Natural killer cell treated with Interleukin-12 subunit alpha and Interleukin-12 subunit beta and Interleukin-15 and Interleukin-18, amount 100 ng/mL, for 72 hours (primary cell): ENCODE measurements at regions not wholly inside any gene's neighbourhood (a gene's known extent, or its start where the extent isn't known, plus 50 kb on each side); places are given as distances from the start of the nearest gene placed in this dataset.
"Not testable (repeated sequence)": the region's sequence is repeated elsewhere in the genome, so short reads cannot be mapped to it uniquely, and the experiment has no call there.

Experiments used
- ATAC-seq, 2 donors: fragments of 150-1000 bp; cut with Tn5 transposase in 1 of 2; sonication (Bioruptor Pico), chemical (Tn5 transposase) in 1 of 2; 2 replicates each; pipeline ENCODE4 v1.10.0; 2021
- DNase-seq: peaks from one replicate; pipeline ENCODE4 v3.0.0; 2022; ENCODE audit warnings: low spot score
- H3K27ac Mint-ChIP-seq, 2 donors: 1 replicate in 1 of 2; 2 replicates in 1 of 2; pipeline ENCODE4 v1.8.0; 2022; ENCODE audit warnings: mixed read lengths in 2 of 2, mild to moderate bottlenecking in 1 of 2, moderate library complexity in 1 of 2
- H3K27me3 Mint-ChIP-seq, 2 donors: 1 replicate in 1 of 2; 2 replicates in 1 of 2; pipeline ENCODE4 v1.8.0; 2022; ENCODE audit warnings: mixed read lengths in 2 of 2
- H3K36me3 Mint-ChIP-seq: one replicate; pipeline ENCODE4 v1.8.0; 2022; ENCODE audit warnings: mixed read lengths
- H3K4me1 Mint-ChIP-seq, 2 donors: 1 replicate in 1 of 2; 2 replicates in 1 of 2; pipeline ENCODE4 v1.8.0; 2022; ENCODE audit warnings: low read depth in 2 of 2, mixed read lengths in 2 of 2, mild to moderate bottlenecking in 1 of 2
- H3K4me3 Mint-ChIP-seq: one replicate; pipeline ENCODE4 v1.8.0; 2022; ENCODE audit warnings: mixed read lengths
- H3K9me3 Mint-ChIP-seq: 2 replicates; pipeline ENCODE4 v1.8.0; 2022; ENCODE audit warnings: mixed read lengths

DNA sequence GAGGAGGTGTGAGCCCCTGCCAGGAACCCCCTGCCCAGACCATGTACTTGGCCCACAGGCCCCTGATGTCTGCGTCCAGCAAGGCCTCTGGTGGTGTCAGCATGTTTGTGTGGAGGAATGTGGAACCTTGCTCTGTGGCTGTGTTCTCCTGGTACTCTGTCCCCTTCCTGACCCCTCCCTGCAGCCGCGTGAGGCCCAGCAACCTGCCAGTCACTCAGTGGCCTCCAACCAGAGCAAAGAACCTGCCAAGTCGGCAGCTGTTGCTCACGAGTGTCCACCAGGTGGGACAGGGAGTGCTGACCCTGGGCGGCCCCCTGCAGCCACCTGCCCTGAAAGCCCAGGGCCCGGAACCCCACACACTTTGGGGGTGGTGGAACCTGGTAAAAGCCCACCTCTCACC, 65.6 kb upstream of the COBL start:
- DNase-seq, H3K27me3 Mint-ChIP-seq, H3K9me3 Mint-ChIP-seq, H3K4me3 Mint-ChIP-seq, H3K36me3 Mint-ChIP-seq, ATAC-seq, H3K4me1 Mint-ChIP-seq, H3K27ac Mint-ChIP-seq: not testable (repeated sequence)

DNA sequence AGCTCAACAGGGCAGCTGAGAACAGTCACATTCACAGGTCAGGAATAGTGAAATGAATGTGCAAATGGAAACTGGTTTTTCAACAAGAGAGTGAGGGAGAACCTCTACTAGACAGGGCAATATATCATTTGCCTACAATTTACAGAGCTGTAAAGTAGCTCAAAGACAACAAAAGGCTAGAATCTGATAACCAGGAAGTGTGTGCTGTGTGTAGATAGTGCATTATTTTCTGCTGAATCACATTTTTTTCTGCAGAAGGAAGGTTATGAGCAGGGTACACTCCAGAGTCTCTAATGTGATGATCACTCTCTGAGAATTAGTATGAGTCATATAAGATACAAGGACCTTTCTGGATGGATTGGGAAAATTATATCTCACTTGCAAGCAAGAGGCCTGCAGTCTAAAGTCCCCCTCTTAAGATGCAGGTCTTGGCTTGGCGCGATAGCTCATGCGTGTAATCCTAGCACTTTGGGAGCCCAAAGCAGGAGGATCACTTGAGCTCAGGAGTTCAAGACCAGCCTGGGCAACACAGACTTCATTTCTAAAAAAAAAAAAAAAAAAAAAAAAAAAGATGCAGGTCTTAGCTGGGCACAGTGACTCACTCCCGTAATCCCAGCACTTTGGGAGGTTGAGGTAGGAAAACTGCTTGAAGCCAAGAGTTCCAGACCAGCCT, 59.9 kb upstream of the COBL start:
- Mint-ChIP-seq H3K36me3 (no peaks in the 10 kb centered on the region), H3K27me3 (no peaks in the 10 kb centered on the region), H3K4me3 (no peak overlapping the region), H3K4me1 (no peaks in the 10 kb centered on the region), H3K27ac (no peak overlapping the region), H3K9me3 (no peaks in the 10 kb centered on the region)
- no peak for ATAC-seq
- no peak for DNase-seq

DNA sequence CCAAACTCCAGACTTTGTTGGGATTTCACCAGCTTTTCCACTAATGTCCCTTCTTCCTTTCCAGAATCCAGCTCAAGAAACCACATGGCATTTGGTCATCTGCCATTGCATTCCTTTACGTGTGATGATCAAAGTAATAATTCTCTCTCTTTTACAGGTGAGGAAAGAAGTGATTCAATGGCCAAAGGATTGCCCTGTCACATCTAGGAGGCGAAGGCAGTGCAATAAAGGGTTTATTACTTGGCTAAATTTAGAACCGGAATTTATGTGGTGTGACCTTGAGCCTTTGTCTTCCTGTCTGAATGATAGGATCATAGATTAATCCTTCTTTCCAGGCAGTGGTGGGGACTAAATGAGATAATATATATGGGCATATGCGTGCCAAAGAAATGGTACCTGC, 58.3 kb upstream of the COBL start:
- no peaks in the 10 kb centered on the region for H3K4me1 Mint-ChIP-seq
- H3K27ac Mint-ChIP-seq = no peak overlapping the region
- H3K27me3 Mint-ChIP-seq = no peaks in the 10 kb centered on the region
- H3K36me3 Mint-ChIP-seq = no peaks in the 10 kb centered on the region
- DNase-seq (no peak), ATAC-seq (no peak)
- no peaks in the 10 kb centered on the region for H3K9me3 Mint-ChIP-seq
- no peak overlapping the region for H3K4me3 Mint-ChIP-seq

DNA sequence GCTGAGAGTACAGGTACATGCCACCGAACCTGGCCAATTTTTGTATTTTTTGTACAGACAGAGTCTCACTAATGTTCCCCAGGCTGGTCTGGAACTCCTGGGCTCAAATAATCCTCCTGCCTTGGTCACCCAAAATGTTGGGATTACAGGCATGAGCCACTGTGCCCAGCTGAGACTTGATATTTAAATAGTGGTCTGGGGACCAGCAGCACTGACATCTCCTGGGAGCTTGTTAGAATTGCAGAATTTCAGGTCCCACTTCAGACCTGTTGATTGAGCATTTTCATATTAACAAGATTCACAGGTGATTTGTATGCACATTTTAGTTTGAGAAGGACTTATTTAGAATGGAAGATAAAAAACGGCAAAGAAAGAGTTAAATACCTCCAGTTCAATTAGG, 57.0 kb upstream of the COBL start:
- not testable (repeated sequence) for ATAC-seq, DNase-seq, H3K4me3 Mint-ChIP-seq, H3K9me3 Mint-ChIP-seq, H3K36me3 Mint-ChIP-seq, H3K27me3 Mint-ChIP-seq, H3K27ac Mint-ChIP-seq, H3K4me1 Mint-ChIP-seq

DNA sequence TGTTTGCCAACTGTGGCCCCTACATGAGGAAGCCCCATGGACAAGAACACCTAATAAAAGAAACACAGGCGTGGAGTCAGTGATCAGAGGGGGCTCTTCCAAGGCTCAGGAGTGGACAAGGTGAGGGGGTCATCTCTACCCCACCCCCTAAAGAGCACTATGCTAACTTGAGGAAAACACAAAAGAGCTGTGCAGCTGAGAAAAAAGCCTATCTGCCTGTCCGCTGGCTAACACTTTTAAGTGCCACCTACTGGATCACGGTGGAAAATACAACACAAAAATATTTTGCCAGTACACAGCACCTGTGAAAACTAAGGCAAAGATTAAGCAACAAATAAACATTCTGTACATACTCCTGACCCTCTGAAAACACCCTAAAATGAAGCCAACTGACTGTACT, 53.1 kb upstream of the COBL start:
- Mint-ChIP-seq H3K27ac (no peak overlapping the region), H3K27me3 (peaks cover 4 to 6% of the 10 kb centered on the region in 2 donors), H3K4me3 (no peak overlapping the region), H3K4me1 (peaks cover 0 to 4% of the 10 kb centered on the region in 2 donors), H3K36me3 (no peaks in the 10 kb centered on the region), H3K9me3 (no peaks in the 10 kb centered on the region)
- ATAC-seq (no peak), DNase-seq (no peak)

DNA sequence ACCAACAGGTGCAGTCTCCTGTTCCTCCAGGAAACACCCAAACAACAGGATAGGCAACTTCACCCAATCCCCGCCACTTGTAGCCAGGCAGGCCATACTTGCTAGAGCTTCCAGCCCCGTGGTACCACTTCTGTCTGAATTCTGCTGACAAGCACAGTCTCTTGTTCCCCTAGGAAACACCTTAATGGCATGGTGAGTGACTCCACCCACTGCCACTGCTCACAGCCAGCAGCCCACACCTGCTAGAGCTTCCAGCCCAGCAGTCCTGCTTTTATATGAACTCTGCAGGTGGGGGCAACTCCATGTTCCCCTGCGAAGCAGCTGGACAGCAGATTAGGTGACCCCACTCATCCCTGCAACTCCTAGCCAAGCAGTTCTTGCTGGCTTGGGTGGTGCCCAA, 52.6 kb upstream of the COBL start:
- not testable (repeated sequence) for H3K27ac Mint-ChIP-seq, ATAC-seq, H3K36me3 Mint-ChIP-seq

DNA sequence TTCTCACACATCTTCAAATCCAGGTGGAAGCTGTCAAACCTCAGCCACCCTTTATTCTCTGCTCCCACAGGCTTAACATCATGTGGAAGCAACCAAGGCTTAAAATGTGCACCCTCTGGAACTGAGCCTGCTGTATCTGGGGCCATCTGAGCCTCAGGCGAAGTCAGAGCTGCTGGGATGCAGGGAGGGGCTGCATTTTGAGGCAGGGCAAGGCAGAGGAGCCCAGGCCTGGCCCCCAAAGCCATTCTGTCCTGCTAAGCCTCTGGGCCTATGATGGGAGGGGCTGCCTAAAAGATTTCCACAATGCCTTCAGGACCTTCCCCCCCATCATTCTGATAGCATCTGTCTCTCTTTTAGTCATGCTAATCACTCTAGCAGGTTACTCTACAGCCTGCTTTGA, 51.7 kb upstream of the COBL start:
- no peak overlapping the region for H3K27ac Mint-ChIP-seq
- H3K27me3 Mint-ChIP-seq = peaks cover 4 to 6% of the 10 kb centered on the region in 2 donors
- H3K4me1 Mint-ChIP-seq = peaks cover 0 to 4% of the 10 kb centered on the region in 2 donors
- H3K9me3 Mint-ChIP-seq = no peaks in the 10 kb centered on the region
- ATAC-seq (no peak), DNase-seq (no peak)
- H3K4me3 Mint-ChIP-seq = no peak overlapping the region
- no peaks in the 10 kb centered on the region for H3K36me3 Mint-ChIP-seq

More for the DNA sequence above, 52.6 kb upstream of the COBL start:
- not testable (repeated sequence) for DNase-seq, H3K27me3 Mint-ChIP-seq, H3K9me3 Mint-ChIP-seq, H3K4me3 Mint-ChIP-seq, H3K4me1 Mint-ChIP-seq

DNA sequence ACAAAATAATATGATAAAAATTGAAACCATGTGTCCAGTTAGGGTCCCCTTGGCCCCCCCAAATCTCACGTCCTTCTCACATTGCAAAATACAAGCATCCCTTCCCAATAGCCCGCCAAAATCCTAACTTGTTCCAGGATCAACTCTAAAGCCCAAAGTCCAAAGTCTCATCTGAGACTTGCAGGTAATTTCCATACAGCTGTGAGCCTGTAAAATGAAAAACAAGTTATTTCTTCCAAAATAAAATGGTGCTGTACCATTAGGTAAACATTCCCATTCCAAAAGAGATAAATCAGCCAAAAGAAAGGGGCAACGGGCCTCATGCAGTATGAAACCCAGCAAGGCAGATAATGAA, 51.0 kb upstream of the COBL start:
- no peak overlapping the region for H3K27ac Mint-ChIP-seq
- H3K4me1 Mint-ChIP-seq = peaks cover 3 to 7% of the 10 kb centered on the region in 2 donors
- ATAC-seq (no peak), DNase-seq (no peak)
- peaks cover 4% of the 10 kb centered on the region for H3K36me3 Mint-ChIP-seq
- H3K27me3 Mint-ChIP-seq = peaks cover 4 to 6% of the 10 kb centered on the region in 2 donors
- H3K4me3 Mint-ChIP-seq = no peak overlapping the region
- peaks cover 3% of the 10 kb centered on the region for H3K9me3 Mint-ChIP-seq

DNA sequence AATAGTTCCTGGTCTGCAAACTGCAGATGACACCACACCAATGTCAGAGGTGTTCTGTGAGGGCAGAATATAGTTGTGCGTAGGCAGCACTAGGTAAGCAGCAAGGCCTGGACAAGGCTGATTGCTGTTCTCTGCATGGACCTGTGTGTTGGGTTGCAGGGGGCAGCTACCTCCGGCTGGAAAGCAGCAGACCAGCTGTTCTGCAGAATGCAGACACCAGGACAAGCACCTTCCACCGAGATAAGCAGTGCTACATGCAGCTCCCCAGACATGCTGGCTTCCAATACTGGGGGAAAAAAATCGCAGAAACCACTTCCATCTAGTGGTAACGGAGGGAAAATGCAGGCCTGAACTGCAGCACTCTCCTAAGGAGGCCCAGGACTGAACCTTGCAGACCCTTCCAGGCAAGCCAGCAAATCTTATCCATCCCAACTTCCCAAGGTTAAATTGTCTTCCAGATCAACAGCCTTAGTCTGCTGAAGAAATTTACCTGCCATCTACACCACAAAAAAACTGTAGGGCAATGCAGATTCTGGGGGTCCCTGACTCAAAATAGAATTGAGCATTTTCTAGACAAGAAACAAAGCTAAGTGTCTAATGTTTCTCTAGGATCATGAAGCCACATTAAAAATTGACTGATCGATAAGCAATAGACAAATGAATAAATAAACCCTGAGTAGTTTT, 50.5 kb upstream of the COBL start:
- Mint-ChIP-seq H3K9me3 (peaks cover 8% of the 10 kb centered on the region), H3K27me3 (peaks cover 4 to 6% of the 10 kb centered on the region in 2 donors), H3K4me1 (peaks cover 6 to 8% of the 10 kb centered on the region in 2 donors), H3K27ac (no peak overlapping the region), H3K36me3 (peaks cover 9% of the 10 kb centered on the region), H3K4me3 (no peak overlapping the region)
- ATAC-seq = peak; percentile 30 to 56
- DNase-seq = no peak
